Hematopoietic multipotent progenitor cell treated with erythropoietin and hydrocortisone succinate and interleukin-3 and kit ligand, for 15 days (in vitro differentiated cells): ENCODE measurements at regions not wholly inside any gene's neighbourhood (a gene's known extent, or its start where the extent isn't known, plus 50 kb on each side); places are given as distances from the start of the nearest gene placed in this dataset.
"Not testable (repeated sequence)": the region's sequence is repeated elsewhere in the genome, so short reads cannot be mapped to it uniquely, and the experiment has no call there.

ENCODE experiments used
- DNase-seq: peaks from one replicate; pipeline ENCODE4 v3.0.0-alpha.2; 2015; ENCODE audit warnings: low spot score

DNA sequence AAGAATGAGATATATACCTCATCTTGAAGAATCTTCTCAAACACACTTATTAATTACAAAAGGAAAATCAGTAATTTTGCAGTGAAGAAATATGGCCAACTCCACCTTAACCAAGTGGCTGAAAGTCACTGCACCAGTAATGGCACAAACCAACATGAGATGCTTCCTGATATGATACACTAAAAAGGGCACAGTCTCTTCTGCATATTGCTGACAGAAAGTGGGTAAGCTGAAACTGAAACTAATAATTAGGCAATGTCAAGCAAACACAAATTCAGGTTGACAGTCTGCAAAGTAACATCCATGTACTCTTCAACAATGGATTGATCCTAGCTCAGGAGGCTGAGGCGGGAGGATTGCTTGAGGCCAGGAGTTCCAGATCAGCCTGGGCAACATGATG is 56.1 kb downstream of the ZNF22 start:
- not testable (repeated sequence) for DNase-seq

DNA sequence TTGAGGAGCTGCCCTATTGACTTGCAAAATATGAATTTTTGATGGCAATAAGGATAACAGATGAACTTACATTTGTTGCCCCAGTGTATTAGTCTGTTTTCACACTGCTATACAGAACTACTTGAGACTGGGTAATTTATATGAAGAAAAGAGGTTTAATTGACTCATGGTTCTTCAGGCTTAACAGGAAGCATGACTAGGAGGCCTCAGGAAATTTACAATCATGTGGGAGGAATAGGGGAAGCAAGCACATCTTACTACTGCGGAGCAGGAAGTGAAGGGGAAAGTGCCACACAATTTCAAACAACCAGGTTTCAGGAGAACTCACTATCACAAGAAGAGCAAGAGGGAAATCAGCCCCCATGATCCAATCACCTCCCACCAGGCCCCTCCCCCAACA is 57.9 kb downstream of the ZNF22 start:
- no peak for DNase-seq

DNA sequence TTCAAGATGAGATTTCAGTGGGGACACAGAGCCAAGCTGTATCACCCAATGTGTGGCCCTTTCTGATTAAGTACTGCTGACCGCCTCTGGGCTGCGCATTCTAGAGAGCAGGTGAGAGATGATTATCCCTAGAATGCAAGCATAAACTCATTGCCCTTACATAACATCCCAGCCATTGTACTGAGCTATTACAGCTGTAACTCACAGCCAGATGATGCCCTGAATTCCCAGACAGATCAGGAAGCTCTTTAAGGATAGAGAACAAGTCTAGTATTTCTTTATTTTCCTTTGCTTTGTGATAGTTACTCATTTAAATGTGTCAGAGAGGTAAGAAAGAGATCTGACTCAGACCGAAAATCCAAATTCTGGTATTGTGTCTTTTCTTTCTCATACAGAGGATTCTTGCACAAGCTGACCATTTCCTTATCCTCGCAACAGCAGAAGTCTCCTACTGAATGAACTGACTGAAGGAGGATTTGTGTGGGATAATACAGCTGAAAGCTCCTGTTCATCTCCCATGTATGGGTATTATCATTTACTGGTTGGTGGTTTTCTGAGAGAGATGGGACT is 58.4 kb downstream of the ZNF22 start:
- DNase-seq, result no peak

DNA sequence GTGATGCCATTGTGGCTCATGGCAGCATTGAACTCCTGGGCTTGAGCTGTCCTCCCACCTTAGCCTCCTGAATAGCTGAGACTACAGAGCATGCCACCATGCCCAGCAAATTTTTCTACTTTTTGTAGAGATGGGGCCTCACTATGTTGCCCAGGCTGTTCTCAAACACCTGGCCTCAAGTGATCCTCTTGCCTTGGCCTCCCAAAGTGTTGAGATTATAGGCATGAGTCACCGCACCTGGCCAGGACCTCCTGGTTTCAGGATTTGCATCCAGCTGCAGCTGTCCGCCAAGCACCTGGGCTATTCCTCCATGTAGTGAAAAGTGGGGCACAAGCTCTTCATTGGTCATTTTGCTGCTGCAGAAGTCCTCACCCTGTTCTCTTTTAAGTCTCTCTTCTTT is 58.9 kb downstream of the ZNF22 start:
- DNase-seq, result no peak

DNA sequence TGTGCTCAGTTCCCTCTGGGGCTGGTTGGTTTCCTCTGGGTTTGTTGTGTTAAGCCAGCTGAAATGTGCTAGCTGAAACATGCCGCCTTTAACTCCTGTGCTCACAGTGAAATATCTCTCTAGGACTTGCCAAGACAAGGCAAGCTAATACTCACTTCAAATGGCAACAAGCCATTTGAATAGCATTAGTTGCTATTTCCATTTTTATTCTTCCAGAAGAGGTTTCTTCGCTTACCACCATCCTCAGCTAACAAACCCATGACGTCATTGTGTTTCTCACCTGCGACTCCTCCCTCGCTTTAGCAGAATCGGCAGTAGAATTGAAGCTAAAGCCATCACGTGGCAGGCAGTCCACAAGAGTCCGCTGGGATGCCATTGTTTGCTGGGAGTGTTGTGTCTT is 61.3 kb downstream of the ZNF22 start:
- DNase-seq, result no peak

DNA sequence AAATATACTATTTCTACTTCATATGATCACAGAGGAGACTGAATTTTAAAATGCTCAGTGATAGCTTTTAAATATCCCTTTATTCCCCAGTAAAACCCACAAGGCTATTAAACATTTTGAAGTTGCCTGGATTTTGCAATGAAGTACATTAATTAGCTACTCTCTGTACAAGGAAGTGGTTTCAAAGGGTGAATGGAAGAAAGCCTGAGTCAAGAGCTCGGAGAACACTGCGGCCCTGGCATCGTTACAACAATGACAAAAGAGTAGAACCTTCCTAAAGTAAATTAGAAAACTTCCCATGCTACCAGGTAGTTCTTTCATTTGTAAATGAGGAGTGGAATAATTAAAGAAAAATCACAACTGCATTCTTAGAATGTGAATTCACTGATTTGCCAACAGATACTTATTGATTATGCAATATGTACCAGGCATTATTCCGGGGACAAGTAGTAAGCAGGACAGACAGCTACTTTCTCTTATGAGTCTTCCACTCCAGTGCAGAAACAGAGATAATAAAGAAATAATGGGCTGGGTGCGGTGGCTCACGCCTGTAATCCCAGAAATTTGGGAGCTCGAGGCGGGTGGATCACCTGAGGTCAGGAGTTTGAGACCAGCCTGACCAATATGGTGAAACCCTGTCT is 63.0 kb downstream of the ZNF22 start:
- no peak for DNase-seq

DNA sequence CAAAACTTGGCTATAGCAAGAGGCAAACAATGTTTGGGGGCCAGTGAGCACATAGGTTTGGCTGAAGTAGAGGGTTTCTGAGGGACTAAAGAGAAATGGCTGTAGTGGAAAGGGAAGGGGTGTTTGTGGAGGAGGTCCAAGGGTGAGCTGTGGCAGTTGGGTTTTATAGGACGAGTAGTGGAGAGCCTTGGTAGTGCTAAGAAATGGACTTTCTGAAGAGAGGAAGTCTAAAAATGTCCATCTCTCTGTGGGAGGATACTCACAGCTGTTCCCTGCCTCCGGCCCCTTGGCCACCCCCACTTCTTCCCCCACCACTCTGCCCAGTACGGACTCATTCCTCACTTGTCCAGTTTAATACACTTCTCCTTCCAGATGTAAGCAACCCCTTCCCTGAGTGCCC is 64.3 kb downstream of the ZNF22 start:
- DNase-seq, result no peak

DNA sequence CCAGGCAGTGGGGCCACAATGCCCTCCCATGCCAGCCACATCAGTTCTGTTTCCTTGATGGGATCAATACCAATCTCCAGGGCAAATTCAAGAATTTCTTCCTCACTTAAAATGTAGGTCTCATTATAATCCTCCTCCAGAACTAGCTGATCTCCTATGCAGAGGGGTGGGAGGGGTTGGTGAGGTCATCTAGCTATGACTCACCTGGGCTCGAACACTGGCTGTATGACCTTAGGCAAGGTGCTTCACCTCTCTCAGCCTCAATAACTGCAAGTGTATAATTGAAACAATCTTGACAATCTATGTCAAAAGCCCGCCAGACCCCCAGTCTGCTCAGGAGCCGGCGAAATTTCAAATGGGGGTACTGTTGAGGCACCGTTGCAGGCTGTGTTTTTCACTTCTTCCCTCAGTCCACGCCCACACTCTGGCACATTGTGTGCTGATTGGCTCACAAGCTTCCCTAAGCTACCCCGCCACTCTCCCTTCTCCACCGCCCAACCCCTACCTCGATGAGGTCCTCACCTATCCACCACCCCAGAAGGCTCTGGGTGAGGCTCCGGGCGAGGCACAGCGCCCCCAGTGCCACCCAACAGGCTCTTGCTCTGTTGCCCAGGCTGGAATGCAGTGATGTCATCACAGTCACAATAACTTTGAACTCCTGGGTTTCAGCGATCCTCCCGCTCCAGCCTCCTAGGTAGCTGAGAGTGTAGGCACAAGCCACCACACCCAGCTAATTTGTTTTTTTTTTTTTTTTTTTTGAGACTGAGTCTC is 70.5 kb downstream of the ZNF22 start:
- no peak for DNase-seq

DNA sequence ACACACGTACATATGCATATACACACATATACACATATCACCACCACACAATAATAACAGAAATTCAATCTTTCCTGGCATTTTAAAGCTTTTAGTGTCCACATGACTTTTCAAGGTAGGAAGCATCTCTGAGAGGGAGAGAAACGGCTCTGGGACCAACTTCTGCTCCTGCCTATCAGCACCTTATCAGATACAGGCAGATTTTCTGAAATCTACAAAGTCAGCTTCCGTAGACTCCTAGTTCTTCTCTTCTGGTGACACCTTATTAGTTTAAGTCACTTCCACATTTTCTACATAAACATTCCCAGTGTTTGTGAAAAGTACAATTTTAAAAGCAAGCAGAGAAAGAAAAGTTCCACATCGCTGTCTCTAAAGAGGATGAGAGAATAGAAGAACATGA is 74.5 kb downstream of the ZNF22 start:
- no peak for DNase-seq

DNA sequence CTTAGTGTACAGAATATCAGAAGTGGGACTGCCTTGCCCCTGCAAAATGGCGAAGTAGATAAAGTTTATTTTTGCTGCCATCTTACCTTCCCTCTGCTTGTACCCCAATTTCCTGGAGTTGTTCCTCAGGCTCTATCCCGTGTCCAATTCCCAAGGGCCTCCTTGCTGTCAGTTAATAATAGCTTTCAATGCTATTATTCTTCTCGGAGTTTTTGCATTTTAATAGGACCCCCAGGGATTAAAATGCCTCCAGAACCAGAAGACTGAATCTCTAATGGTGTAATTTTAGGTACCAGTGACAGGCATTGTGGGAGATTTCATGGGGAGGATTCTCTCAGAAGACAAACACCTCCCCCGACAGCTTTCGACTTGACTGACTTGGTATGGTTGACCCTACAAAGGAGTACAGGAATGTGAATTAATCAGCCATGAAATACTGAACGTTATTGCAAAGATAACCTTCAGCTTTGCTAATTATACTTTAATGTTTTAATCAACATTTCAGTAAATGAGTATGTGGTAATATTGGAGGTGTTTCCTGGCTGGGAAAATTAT is 75.2 kb downstream of the ZNF22 start:
- no peak for DNase-seq

DNA sequence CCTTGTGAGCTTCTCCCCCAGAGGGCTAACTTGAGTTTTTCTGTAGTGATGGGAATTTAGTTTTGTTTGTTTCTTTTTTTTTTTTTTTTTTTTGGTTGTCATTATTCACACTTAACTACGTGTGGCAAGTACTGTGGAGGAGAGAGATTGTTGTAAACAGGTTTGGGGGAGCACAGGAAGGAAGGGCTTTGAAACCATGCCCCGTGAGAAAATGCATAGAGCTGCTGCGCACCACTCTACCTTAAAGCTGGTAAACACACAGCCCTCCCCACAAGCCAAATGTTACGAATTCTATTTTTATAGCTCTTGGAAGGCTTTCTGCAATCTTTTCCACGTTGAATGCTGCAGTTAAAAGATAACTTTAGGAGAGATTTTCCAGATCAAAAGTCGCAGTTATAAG is 76.2 kb downstream of the ZNF22 start:
- DNase-seq, result no peak

DNA sequence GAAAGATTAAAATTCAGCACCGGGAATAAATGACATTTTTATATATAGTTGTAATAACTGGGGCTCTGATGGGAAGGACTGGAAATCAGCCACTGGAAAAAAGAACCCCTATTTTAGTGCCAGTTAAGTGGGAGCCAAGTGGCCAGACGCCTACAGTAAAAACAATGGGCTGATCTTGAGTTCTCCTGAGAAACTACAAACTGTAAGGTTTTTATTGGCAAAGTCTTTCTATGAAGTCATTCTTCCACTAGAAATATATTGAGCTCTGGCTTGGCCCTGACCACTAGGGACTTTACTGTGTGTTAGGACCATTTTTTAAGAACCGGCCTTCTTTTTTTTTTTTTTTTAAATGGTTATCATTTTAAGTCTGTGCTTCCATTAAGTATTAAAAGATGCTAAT is 79.6 kb downstream of the ZNF22 start:
- DNase-seq, result no peak

DNA sequence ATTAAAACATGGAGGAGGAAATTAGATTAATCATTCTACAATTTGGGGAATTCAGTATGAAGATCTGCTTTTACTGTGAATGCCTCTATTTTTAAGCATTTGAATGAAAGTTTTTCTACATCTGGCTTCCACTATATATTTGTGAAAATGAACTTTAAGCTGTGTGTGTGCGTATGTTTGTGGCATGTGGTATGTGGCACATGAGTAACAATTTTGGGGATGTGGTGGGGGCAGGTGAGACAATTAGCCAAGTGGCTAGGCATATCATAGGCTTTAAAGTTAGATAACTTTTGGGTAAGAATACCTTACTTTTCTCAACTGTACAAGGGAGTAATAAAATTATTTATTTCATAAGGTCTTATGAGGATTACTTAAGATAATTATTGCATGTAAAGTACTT is 81.5 kb downstream of the ZNF22 start:
- DNase-seq, result no peak

DNA sequence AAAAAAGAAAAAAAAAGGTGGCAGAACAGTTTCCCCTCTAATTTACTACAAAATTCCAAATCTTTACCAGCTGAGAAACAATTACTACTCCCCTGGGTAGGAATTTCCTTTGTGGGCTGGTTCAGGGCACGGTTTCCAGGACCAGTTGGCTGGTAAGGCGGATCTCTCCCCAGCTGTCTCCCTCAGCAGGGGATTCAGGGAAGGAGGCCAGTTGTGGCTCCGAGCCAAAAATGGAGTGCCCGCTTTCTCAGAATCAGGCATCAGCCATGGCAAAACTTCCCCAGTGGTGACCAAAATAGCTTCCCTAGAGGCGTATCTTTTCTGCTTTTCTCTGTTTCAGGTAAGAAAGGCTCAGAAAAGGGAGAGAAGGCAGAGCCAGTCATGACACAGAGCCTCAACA is 91.2 kb downstream of the ZNF22 start:
- DNase-seq, result no peak

DNA sequence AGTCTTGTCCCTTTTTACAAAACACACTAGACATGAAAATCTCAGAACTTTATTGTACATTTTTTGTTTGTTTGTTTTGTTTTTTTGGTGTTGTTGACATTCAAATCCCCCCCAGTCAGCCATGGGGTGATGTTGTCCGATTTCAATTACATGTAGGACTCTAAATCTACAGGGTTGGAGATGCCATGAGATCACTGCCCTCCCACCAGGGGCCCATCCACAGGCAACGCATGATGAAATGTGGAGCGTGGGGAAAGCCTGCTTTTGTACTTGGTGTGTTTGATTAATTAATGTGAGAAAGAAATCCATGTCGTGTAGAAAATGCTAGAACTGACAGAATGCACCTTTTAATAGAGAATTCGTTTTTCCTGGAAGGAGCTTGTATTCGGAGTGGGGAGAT is 93.2 kb downstream of the ZNF22 start:
- no peak for DNase-seq

DNA sequence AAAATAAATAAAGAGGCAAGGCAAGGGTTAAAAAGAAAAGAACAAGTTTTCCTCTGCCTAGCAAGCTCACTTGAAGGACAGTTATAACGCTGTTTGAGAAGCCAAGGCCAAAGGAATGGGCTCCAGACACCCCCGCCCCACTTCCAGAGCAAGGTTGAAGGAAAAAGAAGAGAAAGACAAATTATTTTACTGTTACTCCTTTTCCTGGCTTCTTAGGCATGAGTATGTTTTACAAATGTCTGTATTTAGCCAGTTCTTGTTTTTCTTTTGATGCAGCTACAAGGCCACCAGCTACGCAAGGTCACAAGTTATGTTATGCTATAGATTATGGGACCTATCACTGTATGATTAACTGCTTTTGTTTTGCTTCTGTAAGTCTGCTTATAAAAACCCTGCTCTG is 94.6 kb downstream of the ZNF22 start:
- no peak for DNase-seq

DNA sequence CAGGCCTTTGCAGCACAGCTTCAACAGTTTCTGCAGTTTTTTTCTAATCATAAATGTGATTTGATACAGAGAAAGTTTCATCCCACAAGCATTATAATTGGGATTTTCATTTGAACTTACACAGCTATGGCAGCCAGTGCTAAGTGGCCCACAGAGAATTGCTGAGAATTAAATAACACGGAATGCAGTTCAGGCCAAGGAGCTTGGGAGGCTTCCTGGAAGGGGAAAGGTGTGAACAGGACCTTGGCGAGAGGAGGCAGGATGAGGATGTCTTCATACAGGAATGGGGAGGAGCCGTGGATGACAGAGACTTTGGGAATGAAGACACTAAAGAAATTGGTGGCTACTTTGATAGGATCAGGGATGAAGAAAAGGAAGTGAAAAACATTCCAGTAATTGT is 95.3 kb downstream of the ZNF22 start:
- DNase-seq, result no peak

DNA sequence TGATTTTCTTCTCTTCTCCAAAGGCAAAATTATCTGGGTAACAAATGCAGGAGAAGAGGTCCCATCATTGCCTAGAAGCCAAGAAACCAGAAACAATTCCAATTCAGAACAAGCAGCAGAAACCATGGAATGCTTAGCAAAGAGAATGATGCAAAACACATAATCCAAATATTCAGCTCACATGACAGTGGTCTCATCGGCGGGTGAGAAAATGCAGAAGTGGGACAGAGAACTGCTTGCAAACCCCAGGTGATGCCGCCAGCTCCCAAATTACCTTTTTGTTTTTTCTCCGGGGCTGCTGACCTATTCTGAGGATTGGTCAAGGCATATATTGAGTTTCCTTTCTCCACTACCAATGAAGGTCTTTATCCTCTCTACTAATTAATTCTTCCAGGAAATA is 99.7 kb downstream of the ZNF22 start:
- DNase-seq, result no peak

DNA sequence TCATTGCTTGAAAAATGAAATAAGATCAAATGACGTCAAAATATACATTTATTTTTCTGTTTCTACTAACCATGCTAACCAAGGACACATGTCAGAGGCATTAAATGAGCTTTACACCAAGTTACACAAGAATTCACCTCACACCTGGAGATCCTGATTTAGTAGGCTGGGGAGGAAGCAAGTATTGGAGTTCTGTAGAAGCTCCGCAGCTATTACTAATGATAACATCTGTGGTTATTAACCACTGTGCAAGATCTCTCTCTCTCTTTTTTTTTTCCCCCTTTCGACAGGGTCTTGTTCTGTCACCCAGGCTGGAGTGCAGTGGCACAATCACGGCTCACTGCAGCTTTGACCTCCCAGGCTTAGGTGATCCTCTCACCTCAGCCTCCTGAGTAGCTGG is 104.0 kb downstream of the ZNF22 start:
- DNase-seq, result no peak

DNA sequence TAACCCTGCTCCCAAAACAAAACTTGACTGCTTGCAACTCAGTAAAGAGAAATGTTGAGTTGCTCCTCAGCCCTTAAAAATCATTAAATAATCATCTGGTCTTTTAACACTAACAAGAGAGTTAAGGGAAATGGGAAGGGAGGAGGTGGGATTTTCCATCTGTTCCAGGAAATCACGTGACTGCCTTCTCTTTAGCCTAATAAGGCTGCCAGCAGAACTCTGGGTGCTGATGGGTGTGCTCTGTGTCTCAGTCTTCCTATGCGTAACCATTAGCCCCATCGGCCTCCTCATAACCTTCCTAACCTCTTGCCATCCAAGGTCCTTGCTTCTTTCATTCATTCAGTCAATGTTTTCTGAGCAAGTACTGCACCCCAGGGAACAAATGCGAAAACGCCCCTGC is 104.6 kb downstream of the ZNF22 start:
- not testable (repeated sequence) for DNase-seq

DNA sequence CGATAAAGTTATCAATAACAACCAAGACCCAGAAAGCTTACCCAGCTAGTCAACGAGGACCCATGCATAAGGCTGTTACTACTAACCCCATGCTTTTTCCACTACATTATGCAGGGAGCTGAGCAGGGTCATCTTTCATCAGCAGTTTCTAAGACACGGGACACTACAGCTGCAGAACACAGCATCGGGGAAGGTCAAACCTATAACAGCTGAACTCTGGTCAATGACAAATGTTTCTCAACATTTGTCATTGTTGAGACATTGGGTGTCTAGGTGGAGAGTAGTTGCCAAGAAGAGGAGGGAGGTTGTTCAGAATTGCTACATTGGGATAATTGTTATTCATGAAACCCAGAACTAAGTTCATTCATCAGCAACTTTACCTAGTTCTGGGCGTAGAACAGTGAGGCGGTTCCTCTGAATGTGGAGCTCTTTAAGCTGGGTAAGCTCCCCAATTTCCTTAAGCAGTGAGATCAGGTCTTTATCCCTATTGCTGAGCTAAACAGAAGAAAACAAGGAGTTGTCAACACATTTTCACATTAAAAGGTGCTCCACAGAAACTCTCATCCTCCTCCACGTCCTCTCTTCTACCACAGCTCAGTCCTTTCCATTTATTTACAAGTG is 105.6 kb downstream of the ZNF22 start:
- no peak for DNase-seq

DNA sequence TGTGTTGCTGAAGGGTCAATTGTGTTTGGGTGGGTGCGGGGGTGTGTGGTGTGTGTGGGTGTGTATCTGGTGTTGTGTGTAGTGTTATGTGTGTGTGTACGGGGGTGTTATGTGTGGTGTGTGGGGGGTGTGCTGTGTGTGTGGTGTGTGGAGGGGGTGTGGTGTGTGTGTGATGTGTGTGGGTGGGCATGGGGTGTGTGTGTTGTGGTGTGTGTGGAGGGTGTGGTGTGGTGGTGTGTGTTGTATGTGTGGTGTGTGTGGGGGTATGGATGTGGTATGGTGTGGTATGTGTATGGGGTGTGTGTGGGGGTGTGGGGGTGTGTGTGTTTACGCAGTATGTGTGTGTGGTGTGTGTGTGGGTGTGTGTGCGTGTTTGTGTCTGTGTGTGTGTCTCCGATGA is 110.8 kb downstream of the ZNF22 start:
- DNase-seq, result no peak

DNA sequence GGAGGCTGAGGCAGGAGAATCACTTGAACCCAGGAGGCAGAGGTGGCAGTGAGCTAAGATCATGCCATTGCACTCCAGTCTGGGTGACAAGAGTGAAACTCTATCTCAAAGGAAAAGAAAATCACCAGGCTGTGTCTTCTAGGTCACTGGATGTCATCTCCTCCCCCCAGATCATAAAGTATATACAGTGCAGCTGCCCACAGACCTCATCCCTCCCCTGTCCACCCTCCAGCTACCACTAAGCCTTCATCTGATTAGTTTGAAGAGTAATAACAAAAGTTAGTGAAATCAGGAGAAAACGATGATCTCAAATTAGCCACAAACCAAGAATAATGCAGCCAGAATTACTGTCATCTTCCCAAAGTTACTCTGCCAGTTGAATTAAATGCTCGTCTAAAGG is 117.2 kb downstream of the ZNF22 start:
- DNase-seq, result not testable (repeated sequence)
